Right cardiac atrium (tissue), 5 donors: ENCODE measurements at regions not wholly inside any gene's neighbourhood (a gene's known extent, or its start where the extent isn't known, plus 50 kb on each side); places are given as distances from the start of the nearest gene placed in this dataset.

Experiments used
- ATAC-seq, 2 donors: fragments of 200-7000 bp; cut with Tn5 transposase; one replicate each; pipeline versions ENCODE4 v1.8.0 to v1.9.1; 2020; ENCODE audit warnings: moderate library complexity in 2 of 2, mild to moderate bottlenecking in 1 of 2
- DNase-seq, 3 donors: peaks; one replicate each; pipeline ENCODE4 v3.0.0-alpha.2; 2020
- H3K27ac ChIP-seq: one replicate; pipeline ENCODE4 v1.5.1; 2013; ENCODE audit warnings: mild to moderate bottlenecking, low read length, control low read depth, moderate library complexity
- H3K27me3 ChIP-seq: one replicate; pipeline ENCODE4 v1.6.1; 2013; ENCODE audit not compliant: control insufficient read depth, insufficient read depth
- H3K4me1 ChIP-seq: one replicate; pipeline ENCODE4 v1.6.1; 2013; ENCODE audit warnings: low read length; ENCODE audit not compliant: control insufficient read depth, insufficient read depth
- H3K4me3 ChIP-seq: one replicate; pipeline ENCODE4 v1.5.1; 2013; ENCODE audit warnings: low read length, control low read depth
- H3K9me3 ChIP-seq: one replicate; pipeline ENCODE4 v1.6.1; 2013; ENCODE audit warnings: low read length; ENCODE audit not compliant: control insufficient read depth
- whole genome bisulfite sequencing: extraction: QIAGEN DNeasy Blood & Tissue Kit; methylation state at CpG from one replicate; pipeline ENCODE4 v1.1.7; 2013; 5-methylcytosine and 5-hydroxymethylcytosine counted together
- intact Hi-C, 4 donors: fragments of 100-400 bp; cut with DNase I; formaldehyde crosslinking; loops; one replicate each; pipeline versions ENCODE4 v1.11.0 to v1.14.0; 2022 to 2023
- donor health status: healthy with polysubstance abuse.
- donor health status: DM: no; HTN: yes; CAD: no.
- donor health status: DM: no; HTN: no; CAD: no.
- donor health status: DM: no; HTN: yes; CAD: no; lungs with severe emphysema.
- donor health status: DM: yes; HTN: yes; CAD: no.

GRCh38 chr2:129681788-129682187 is 297.7 kb upstream of the RAB6C start:
- H3K4me1 ChIP-seq: no peaks in the 10 kb centered on the region
- intact Hi-C loops: no loop called here
- 82% methylated on average over 1 of the region's 1 CpG for WGBS
- no peaks in the 10 kb centered on the region for H3K9me3 ChIP-seq
- no peaks in the 10 kb centered on the region for H3K27me3 ChIP-seq
- ATAC-seq: no peak
- no peak overlapping the region for H3K27ac ChIP-seq
- H3K4me3 ChIP-seq: no peak overlapping the region
- no peak for DNase-seq

- DNase-seq: no peak
- no peak overlapping the region for H3K4me3 ChIP-seq
- no peak overlapping the region for H3K27ac ChIP-seq
- H3K27me3 ChIP-seq: no peaks in the 10 kb centered on the region
- H3K4me1 ChIP-seq: no peaks in the 10 kb centered on the region
- 77% methylated on average over 4 of the region's 4 CpGs for WGBS
- no peaks in the 10 kb centered on the region for H3K9me3 ChIP-seq
- intact Hi-C loops: no loop called here
- ATAC-seq: no peak
Observed at GRCh38 chr2:129689653-129690448, 289.6 kb upstream of the RAB6C start.

GRCh38 chr2:129695496-129695895 is 284.0 kb upstream of the RAB6C start:
- intact Hi-C loops: no loop called here
- H3K4me3 ChIP-seq: no peak overlapping the region
- DNase-seq: no peak
- H3K4me1 ChIP-seq: no peaks in the 10 kb centered on the region
- H3K27me3 ChIP-seq: no peaks in the 10 kb centered on the region
- 76% methylated on average over 3 of the region's 3 CpGs for WGBS
- H3K27ac ChIP-seq: no peak overlapping the region
- peaks cover 2% of the 10 kb centered on the region for H3K9me3 ChIP-seq
- ATAC-seq: no peak

GRCh38 chr2:129698593-129698992 is 280.9 kb upstream of the RAB6C start:
- H3K27ac ChIP-seq: no peak overlapping the region
- no peak overlapping the region for H3K4me3 ChIP-seq
- intact Hi-C loops: no loop called here
- H3K27me3 ChIP-seq: no peaks in the 10 kb centered on the region
- H3K9me3 ChIP-seq: peaks cover 2% of the 10 kb centered on the region
- no peaks in the 10 kb centered on the region for H3K4me1 ChIP-seq
- ATAC-seq: no peak
- 41% methylated on average over 3 of the region's 3 CpGs for WGBS
- DNase-seq: no peak

- 76% methylated on average over 10 of the region's 10 CpGs for WGBS
- ATAC-seq (no peak), DNase-seq (no peak)
- peaks cover 2% of the 10 kb centered on the region for H3K9me3 ChIP-seq
- no peaks in the 10 kb centered on the region for H3K27me3 ChIP-seq
- no peaks in the 10 kb centered on the region for H3K4me1 ChIP-seq
- no peak overlapping the region for H3K4me3 ChIP-seq
- no peak overlapping the region for H3K27ac ChIP-seq
- intact Hi-C loops: no loop called here
Observed at GRCh38 chr2:129699781-129700573, 279.5 kb upstream of the RAB6C start.

- ATAC-seq: no peak
- Histone ChIP-seq H3K27ac (no peak overlapping the region), H3K9me3 (no peaks in the 10 kb centered on the region), H3K27me3 (no peaks in the 10 kb centered on the region), H3K4me1 (no peaks in the 10 kb centered on the region), H3K4me3 (no peak overlapping the region)
- no peak for DNase-seq
- WGBS: 80% methylated on average over 4 of the region's 4 CpGs
- intact Hi-C loops: no loop called here
Observed at GRCh38 chr2:129702416-129703176, 276.9 kb upstream of the RAB6C start.

GRCh38 chr2:129705085-129705484 is 274.4 kb upstream of the RAB6C start:
- no peak overlapping the region for H3K27ac ChIP-seq
- DNase-seq: no peak
- H3K4me3 ChIP-seq: no peak overlapping the region
- no peaks in the 10 kb centered on the region for H3K27me3 ChIP-seq
- intact Hi-C loops: no loop called here
- no peaks in the 10 kb centered on the region for H3K4me1 ChIP-seq
- no peaks in the 10 kb centered on the region for H3K9me3 ChIP-seq
- ATAC-seq: no peak
- WGBS: 87% methylated on average over 6 of the region's 6 CpGs

- WGBS: 87% methylated on average over 4 of the region's 4 CpGs
- H3K27me3 ChIP-seq: no peaks in the 10 kb centered on the region
- H3K9me3 ChIP-seq: no peaks in the 10 kb centered on the region
- no peak overlapping the region for H3K27ac ChIP-seq
- no peaks in the 10 kb centered on the region for H3K4me1 ChIP-seq
- DNase-seq: no peak
- intact Hi-C loops: no loop called here
- no peak for ATAC-seq
- no peak overlapping the region for H3K4me3 ChIP-seq
Observed at GRCh38 chr2:129707800-129708199, 271.7 kb upstream of the RAB6C start.

GRCh38 chr2:129708221-129708967 is 271.1 kb upstream of the RAB6C start:
- Histone ChIP-seq H3K27me3 (no peaks in the 10 kb centered on the region), H3K27ac (no peak overlapping the region), H3K4me3 (no peak overlapping the region), H3K4me1 (no peaks in the 10 kb centered on the region), H3K9me3 (no peaks in the 10 kb centered on the region)
- 83% methylated on average over 20 of the region's 20 CpGs for WGBS
- no peak for DNase-seq
- no peak for ATAC-seq
- intact Hi-C loops: no loop called here

GRCh38 chr2:129709001-129709955 is 270.2 kb upstream of the RAB6C start:
- WGBS: 75% methylated on average over 13 of the region's 13 CpGs
- intact Hi-C loops: no loop called here
- no peak overlapping the region for H3K27ac ChIP-seq
- DNase-seq (no peak), ATAC-seq (no peak)
- H3K9me3 ChIP-seq: no peaks in the 10 kb centered on the region
- H3K4me3 ChIP-seq: no peak overlapping the region
- no peaks in the 10 kb centered on the region for H3K4me1 ChIP-seq
- no peaks in the 10 kb centered on the region for H3K27me3 ChIP-seq
